Coronary artery (tissue), 2 donors: ENCODE measurements at regions not wholly inside any gene's neighbourhood (a gene's known extent, or its start where the extent isn't known, plus 50 kb on each side); places are given as distances from the start of the nearest gene placed in this dataset.

Source experiments
- DNase-seq: peaks from one replicate; pipeline ENCODE4 v3.0.0-alpha.2; 2017; ENCODE audit warnings: low spot score
- H3K27ac ChIP-seq, 2 donors: fragments of 200-600 bp; sonication (generic); one replicate each; pipeline ENCODE4 v1.5.1; 2016 to 2019
- H3K4me3 ChIP-seq: fragments of 200-600 bp; sonication (generic); 2 replicates; pipeline ENCODE4 v1.5.1; 2016; ENCODE audit warnings: mild to moderate bottlenecking, moderate library complexity
- CTCF ChIP-seq: fragments of 200-600 bp; sonication (generic); IDR thresholded peaks from one replicate; pipeline ENCODE4 v1.5.1; 2019; ENCODE audit warnings: antibody characterized with exemption

DNA sequence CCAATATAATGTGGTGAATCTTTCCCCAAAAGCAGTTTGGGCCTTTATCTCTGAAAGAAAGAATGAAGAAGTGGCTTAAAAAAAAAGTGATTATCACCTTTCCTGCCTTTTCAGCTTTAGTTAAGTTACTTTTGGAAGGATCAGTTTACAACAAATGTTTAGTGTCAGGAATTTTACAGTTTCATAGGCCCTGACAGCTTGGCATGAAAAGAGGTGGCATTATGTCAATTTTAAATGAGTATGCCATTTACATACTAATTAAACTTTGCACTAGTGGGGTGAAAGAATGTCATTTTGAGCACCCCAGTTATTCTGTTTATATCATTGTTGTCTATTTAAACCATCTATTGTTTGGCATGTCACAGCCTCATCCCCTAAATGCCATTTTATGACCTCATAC is 763.5 kb upstream of the FANCL start:
- no peak overlapping the region for H3K4me3 ChIP-seq
- DNase-seq = no peak
- no peak for TF ChIP-seq CTCF

DNA sequence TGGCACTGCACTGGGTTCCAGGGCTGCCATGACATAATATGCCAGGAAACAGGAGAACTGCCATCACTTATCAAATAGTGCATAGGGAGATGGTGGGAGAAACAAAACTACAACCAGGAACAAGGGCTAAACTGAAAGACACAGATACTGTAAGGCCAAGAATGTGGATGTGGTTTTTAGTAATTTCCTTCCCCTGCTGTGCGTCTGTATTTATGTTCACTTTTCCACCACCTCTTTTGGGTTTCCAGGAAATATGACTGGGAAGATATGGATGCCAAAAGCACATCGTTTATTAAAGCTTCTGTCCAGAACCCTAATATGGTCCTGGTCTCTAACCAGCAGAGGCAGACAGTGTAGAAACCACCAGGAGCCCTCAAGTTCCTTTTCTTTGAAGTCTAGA is 759.7 kb upstream of the FANCL start:
- no peak overlapping the region for H3K27ac ChIP-seq
- H3K4me3 ChIP-seq = no peak overlapping the region
- no peak for TF ChIP-seq CTCF
- no peak for DNase-seq

More for the DNA sequence above, 763.5 kb upstream of the FANCL start:
- no peak overlapping the region for H3K27ac ChIP-seq

DNA sequence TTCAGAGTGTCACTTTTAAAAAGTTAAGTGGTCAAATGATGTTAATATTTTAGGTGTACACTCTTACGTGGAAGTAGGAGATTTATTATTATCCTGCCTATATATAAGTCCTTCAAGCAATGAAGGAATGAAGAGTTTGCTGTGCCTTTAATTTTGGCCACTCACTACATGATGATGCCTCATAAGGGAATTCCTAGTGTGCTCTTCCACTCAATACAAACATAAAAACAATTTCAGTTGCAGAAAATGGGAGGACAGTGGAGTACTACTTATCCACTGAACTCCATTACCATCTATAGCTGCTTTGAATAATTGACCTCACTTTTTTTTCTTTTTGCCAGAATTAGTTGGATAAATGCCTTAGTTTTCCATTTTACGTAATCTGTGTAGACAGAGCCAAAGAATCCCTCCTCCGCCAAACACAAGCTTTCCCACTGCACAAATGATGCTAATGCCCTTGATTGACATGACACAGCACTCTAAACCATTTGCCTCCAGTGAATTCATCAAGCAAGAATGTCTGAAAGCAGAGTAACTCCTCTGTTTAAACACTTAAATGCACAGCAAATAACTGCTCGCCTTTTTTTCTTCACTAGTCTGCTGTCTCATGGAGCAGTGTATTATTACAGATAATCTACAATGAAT is 751.1 kb upstream of the FANCL start:
- TF ChIP-seq CTCF = no peak
- no peak for DNase-seq
- H3K4me3 ChIP-seq = no peak overlapping the region
- no peak overlapping the region for H3K27ac ChIP-seq

DNA sequence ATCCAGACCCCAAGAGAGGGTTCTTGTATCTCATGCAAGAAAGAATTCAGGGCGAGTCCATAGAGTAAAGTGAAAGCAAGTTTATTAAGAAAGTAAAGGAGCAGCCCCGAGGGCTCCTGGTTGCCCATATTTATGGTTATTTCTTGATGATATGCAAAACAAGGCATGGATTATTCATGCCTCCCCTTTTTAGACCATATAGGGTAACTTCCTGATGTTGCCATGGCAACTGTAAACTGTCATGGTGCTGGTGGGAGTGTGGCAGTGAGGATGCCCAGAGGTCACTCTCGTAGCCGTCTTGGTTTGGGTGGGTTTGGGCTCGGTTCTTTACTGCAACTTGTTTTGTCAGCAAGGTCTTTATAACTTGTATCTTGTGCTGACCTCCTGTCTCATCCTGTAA is 750.2 kb upstream of the FANCL start:
- H3K27ac ChIP-seq = no peak overlapping the region
- TF ChIP-seq CTCF = no peak
- no peak for DNase-seq
- H3K4me3 ChIP-seq = no peak overlapping the region

DNA sequence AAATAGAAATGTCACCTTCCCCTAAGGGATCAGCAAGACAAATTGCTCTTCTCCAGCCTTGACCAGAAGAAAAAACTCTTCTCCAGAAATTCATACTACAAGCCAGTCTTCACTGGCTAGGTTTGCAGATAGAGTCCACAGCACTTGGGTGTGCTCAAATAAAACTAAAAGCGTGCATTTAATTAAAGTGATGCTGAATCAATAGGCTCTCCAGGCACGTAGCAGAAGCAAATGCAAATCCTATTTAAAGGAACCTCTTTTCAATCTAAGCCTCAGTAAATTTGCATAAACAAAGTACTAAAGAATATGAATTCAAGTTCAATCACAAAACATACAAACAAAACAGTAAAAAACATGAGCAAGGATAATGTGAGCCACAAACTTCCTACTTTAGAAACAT is 744.4 kb upstream of the FANCL start:
- no peak overlapping the region for H3K4me3 ChIP-seq
- no peak for TF ChIP-seq CTCF
- no peak for DNase-seq
- H3K27ac ChIP-seq = no peak overlapping the region

- TF ChIP-seq CTCF = no peak
- H3K4me3 ChIP-seq = no peak overlapping the region
- DNase-seq = no peak
- H3K27ac ChIP-seq = no peak overlapping the region
Observed at GRCh38 chr2:58984731-58985130, 743.6 kb upstream of the FANCL start.

DNA sequence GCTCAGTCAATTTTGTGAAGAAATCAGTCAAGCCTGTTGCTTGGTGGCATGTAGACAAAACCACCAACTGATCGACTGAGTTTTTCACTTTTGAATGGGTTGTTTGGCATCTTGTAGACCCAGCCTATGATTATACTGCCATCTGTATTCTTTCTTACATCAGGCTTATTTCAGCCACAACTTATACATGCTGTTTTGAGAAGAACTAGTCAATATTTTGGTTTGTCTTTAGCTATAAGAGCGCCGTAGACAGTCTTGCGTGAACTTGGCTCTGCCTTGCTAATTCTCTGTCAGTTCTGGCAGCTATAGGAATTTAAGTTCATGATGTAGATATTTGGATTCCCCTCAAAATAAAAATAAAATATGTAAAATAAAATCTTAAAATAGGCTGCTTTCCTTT is 742.0 kb upstream of the FANCL start:
- Histone ChIP-seq H3K4me3 (no peak overlapping the region), H3K27ac (no peak overlapping the region)
- no peak for DNase-seq
- TF ChIP-seq CTCF = no peak
